ENCODE measurements at regions not wholly inside any gene's neighbourhood (a gene's known extent, or its start where the extent isn't known, plus 50 kb on each side); places are given as distances from the start of the nearest gene placed in this dataset.

GRCh38 chr1:81071969-81072753 lies 728.6 kb upstream of the ADGRL2 start:
- no peak for DNase-seq

GRCh38 chr1:81071072-81071858 lies 729.5 kb upstream of the ADGRL2 start:
- DNase-seq, result no peak

DNA sequence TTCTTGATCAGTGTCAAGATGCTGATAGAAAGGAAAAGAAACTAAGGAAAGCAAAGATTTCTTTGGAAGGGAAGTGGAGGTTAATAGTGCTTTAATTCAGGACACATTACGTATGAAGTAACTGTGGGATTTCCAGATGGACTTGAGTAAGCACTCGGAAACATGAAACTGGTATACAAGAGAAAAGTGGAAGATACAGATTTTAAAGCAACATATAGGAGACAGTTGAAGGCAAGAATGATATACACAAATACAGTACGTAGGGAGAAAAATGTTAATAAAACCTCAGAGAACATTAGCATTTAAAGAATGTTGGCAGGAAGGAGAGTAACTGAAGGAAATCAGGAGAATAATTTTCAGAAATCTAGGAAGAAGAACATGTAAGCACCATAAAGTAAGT lies 730.9 kb upstream of the ADGRL2 start:
- no peak for DNase-seq

DNA sequence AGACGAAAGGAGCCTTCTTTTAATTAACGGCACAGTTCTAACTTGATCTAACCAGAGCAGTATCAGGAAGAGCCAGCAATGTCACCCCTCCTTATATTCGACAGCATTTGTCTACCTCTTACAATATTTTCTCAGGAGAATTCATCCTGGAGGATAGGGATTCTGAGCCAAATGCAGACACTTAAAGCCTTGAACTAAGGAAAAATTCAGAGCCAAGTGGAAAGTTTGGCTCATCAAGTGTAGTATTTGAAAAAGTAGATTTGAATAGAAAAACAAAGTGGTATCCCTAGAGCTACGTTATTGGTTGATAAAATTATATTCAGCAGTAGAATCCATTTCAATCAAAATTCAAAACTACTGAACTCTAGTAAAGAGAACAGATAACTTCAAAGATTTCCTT lies 732.0 kb upstream of the ADGRL2 start:
- no peak for DNase-seq

DNA sequence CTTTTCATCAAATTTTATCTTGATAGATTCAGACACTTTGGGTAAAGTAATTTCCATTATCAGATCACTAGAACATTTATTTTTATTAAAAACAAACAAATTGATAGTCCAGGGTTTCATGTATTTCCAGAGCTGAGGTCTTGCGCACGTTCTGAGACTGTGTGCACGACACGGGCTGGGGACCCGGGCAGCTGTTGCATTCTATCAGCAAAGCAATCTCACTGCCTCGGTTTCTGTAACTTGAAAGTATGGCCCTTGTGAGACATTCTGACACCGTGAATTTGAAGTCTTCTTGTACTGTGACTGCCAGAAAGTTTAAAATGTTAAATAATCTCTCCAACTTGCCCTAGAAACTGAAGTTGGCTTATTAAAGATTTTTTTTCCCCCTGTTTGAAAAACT lies 746.9 kb upstream of the ADGRL2 start:
- DNase-seq, result no peak

DNA sequence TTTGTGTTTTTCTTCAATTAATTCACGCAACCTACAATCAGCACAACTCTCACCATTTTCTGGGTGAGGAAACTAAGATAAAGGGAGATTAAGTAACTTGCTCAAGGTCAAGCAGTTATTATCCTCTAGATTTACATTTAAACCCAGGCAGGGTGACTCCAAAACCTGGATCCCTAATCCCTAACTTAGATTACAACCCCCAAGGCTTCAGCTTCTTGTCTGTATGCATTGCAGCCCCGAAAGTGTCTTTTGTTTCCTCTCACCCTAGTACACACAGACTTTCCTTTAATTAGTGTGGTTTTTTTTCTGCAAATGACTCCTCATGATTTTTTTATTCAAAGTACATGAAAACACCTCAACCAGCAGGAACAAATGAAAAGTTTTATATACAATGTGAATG lies 748.6 kb upstream of the ADGRL2 start:
- no peak for DNase-seq

GRCh38 chr1:81050390-81050789 lies 750.3 kb upstream of the ADGRL2 start:
- no peak for DNase-seq

- no peak for DNase-seq
These were observed 756.0 kb upstream of the ADGRL2 start for GRCh38 chr1:81044708-81045107.

GRCh38 chr1:81042225-81042624 lies 758.5 kb upstream of the ADGRL2 start:
- no peak for DNase-seq

DNA sequence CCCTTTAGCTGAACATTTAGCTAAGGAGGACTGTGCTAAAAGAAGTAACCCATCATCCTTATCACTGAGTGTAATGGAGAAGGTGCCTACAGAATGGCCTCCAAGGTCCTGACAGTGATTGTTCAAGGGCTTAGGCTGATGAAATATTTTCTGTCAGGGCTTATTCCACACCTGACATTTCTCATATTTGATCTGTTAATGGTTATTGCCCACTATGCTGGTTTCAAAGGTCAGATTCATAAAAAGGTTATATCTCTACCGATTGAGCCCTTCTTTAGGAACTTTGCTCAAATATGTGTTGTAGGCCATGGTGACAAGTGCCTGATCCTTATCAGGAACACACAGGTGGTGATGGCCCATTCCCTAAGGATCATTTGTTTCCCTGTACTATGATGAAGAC lies 766.4 kb upstream of the ADGRL2 start:
- DNase-seq, result no peak

DNA sequence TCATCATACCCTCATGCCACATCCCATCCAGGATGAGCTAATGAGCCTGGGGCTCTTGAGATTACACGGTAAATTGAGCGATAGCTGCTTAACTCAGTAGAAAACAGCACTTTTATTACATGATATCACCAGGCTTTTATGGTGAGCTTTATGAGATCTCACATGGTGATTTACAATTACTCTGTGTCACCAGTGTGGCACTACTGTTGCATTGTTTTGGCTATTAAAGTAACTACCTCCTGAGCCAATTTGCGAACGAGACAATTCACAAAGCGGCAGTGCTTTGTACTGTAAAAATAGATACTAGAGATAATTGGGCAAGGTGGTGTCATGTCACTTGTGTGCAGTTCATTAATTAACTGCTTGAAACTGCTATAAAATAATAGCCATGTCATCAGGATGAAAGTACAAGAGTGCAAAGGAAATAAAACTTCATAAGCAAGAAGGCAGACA lies 767.7 kb upstream of the ADGRL2 start:
- no peak for DNase-seq

GRCh38 chr1:81032374-81032773 lies 768.4 kb upstream of the ADGRL2 start:
- DNase-seq, result no peak

DNA sequence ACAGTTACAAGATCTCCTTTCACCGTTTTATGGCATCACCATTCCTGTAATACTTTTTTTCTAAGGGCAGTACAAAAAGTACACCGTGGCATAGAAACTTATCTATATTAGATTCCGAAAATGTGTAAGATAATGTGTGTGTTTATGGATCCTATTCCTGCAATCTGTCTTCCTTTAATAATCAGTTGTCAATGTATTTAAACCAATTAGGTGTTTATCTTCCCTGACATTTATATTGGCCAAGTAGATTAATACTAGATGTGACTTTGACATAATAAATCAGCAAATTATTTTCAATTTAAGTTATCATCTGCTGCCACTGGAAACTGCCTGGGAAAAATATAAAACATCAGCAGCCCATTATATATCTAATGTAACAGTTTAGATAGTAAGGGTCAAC lies 770.3 kb upstream of the ADGRL2 start:
- DNase-seq, result no peak

DNA sequence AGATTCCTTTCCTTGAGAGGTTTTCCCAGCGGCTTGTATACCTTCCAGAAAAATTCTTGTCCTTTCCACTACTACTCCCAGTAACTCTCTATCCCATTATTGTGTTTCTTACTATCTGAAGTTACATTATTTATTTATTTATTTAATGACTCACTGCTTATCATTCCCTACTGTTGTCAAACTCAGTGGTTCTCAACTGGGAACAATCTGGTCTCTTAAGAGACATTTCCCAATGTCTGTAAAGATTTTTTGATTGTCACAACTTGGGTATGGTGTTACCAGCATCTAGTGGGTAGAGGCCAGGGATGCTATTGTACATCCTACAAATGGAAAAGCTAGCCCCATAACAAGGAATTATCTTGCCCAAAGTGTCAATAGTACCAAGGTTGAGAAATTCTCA lies 771.5 kb upstream of the ADGRL2 start:
- DNase-seq, result no peak

DNA sequence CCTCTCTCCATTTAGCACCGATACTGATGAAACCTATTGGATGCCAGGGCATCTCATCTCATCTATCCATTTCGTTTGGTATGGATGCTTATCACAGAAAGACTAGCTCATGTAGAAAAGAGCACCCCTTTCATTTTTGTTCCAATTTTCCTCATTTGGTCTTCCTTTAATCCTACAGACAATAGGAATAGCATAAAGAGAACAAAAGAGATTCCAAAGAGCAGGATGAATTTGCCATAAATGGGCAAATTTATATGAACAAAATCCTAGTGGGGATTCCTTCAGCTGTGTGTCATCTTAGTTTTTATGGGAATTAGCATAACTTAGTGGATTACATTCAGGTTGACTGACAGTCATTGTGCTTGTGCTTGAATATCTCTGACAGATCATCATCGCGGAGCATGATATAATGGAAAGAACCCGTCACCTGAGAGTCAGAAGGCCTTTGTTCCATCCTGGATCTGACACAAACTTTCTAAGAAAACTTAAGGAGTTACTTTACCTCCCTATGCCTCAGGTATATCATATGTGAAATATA lies 777.5 kb upstream of the ADGRL2 start:
- DNase-seq, result no peak

GRCh38 chr1:81021134-81021533 lies 779.6 kb upstream of the ADGRL2 start:
- no peak for DNase-seq

GRCh38 chr1:81020506-81020905 lies 780.2 kb upstream of the ADGRL2 start:
- no peak for DNase-seq

- DNase-seq, result no peak
These were observed 790.6 kb upstream of the ADGRL2 start for GRCh38 chr1:81010126-81010525.

DNA sequence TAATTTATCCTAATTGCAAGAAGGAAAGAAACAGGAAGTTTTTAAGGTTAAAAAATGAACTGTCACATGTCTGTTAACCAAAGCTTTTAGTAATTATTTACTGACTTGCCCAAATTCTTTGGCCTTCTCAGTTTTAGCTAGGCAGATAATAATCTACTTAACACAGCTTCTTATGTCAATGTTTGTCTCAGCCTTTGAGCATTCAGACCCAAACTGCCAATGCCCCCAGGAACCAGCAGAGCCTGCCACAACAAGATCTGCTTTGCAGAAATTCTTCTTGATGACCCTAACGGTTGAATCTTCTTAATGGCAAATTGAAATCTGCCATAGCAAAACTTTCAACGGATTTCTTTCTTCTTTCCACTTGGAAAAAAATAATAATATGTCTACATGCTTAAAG lies 792.4 kb upstream of the ADGRL2 start:
- DNase-seq, result no peak

- no peak for DNase-seq
These were observed 793.7 kb upstream of the ADGRL2 start for GRCh38 chr1:81007024-81007423.

- DNase-seq, result no peak
These were observed 794.2 kb upstream of the ADGRL2 start for GRCh38 chr1:81006502-81006901.

DNA sequence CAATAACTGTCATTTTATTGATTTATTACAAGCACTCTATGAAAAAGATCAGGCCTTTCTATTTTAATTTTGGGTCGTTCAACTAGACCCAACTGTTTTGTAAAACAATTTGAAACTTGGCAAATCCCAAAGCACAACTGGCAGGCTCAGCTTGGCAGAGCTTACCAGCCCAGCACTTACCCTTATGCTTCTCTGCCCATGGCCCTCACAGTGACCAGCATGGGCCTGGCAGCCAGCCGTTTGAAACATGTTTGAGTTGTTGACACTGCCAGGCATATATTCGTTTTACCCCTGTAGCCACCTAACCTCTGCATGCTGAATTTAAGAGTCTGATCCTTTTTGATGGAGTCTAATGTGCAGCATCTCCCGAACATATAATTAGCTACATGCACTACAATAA lies 796.7 kb upstream of the ADGRL2 start:
- DNase-seq, result no peak

DNA sequence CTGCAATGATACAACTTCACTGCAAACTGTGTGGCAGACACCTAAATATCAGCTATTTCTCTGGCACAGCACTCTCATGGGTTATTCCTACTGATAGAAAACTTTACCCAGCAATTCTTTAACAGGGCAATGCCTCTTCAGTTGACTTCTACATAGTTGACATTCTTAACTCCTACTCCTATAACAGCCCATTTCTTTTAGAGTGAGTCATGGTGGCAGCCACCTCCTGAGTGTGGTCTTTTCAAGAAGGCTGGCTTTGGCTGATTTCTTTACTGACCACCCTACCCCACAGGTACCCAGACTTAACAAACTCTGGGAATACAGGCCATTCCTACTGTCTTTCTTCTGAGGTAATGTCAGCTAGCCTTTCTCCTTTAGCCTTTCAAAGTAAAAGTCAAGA lies 805.8 kb upstream of the ADGRL2 start:
- no peak for DNase-seq

Data from right lung (tissue), 2 donors.